ENCODE measurements at regions not wholly inside any gene's neighbourhood (a gene's known extent, or its start where the extent isn't known, plus 50 kb on each side); places are given as distances from the start of the nearest gene placed in this dataset.

DNA sequence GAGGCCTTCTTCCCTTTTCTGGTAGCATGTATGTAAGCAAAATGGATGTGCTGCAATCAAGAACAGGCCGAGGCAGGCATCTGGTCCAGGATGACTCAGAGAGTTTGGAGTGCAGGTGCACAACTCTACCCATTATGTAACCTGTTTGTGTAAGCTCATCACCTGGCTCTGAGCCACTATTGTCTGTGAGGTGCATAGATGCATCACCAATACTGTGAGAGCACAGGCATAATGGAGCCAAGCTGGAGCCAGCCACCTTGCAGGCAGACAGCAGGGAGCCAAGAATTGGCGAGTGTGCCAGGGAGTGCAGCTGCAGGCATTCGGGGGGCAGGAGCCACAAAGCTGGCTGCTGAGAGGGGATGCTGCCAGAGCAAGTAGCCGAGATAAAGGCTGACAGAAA is 549.9 kb upstream of the RGS18 start:
- DNase-seq = no peak

DNA sequence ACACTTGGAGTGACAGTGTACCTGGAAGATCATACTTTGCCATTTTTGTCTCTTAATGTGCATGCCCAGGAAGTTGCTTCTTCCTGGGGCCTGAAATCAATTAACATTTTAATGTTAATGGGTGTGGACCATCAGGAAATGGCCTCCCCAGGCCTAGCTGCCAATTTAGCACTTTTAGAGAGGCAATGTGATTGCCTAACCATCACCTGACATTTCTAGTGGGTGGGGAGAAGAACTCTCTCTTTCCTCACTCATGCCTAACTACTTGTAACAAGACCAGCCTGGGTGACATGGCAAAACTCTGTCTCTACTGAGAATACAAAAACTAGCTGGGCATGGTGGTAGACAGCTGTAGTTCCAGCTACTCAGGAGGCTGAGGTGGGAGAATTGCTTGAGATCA is 549.0 kb upstream of the RGS18 start:
- DNase-seq = no peak

DNA sequence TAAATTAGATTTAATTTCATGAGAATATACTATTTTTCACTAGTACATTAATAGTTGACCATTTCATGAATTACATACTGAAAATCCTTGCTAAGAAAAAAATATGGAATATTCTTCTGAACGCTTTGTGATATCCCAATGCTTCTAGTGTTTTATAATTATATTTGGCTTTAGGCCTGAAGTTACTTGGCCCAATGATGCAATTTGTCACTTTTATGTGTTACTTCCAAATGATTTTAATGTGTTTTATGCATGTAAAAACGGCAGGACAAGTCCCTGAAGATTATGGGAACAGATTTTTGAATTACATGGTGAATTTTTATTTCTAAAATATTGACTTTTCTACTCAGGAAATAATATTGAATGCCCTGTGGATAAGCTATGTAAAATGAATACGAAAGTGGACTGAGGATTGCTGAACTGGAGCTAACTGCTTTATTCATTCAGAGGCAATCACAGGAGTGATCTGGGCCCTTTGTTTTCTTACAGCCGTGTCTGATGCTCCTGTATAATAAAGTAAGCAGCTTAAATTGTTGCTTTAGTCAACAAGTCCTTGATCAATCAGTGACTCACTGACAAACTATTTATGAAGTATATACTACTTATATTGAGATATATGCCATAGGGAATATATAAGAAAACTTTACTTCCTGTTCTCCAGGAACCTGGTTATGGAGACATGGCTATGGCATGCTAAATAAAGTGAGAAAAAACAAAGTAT is 543.0 kb upstream of the RGS18 start:
- DNase-seq = no peak

DNA sequence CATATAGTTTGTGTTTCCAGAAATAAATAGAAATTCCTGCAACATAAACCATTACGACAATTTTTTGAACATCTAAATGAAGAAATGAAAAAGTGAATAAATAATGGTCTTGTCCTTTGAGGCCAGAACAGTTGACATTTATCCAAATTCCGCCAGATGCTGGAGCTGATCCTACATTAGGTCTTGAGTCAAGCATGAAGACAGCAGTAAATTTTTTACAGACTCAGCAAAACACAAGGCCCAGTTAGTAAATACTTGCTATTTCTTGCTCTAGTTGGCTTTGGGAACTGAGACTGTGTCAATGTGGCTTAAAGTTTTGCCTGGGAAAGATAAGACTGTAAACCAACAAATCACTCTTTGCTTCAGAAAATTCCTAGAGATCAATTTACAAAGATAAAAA is 540.1 kb upstream of the RGS18 start:
- no peak for DNase-seq

DNA sequence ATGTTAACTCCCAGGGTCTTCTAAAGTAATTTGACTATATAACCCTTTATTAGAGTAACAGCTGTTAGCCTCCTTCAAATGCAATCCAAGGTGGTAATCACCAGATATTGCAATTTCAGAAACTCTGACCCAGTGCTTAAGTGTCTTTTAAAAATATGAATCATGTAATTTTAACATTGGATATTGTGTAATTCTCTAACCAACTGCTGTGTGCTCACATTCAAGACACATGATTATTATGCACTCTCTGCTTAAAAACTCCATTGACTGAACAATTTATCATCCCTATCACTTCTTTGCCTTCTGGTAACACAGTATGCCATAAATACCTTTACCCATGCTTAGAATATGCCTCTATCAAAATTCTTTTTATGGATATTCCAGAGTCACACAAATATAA is 537.4 kb upstream of the RGS18 start:
- DNase-seq = no peak

DNA sequence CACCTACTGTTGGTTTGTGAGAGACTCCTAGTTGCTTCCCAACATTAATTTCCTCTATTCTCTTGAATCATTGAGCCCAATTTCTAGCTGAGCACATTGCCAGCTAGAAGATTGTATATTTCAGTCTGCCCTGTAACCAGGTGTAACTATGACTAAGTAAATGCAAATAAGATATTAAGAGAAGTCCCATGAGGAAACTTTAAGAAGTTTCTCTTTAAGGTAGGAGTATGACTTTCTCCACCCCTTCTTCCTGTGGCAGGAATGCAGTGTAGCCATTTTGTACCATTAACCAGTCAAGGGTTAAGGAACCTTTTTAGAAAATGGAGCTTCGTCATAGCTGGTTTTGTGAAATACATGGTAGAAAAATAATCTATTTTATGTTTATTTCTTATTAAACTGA is 534.2 kb upstream of the RGS18 start:
- no peak for DNase-seq

DNA sequence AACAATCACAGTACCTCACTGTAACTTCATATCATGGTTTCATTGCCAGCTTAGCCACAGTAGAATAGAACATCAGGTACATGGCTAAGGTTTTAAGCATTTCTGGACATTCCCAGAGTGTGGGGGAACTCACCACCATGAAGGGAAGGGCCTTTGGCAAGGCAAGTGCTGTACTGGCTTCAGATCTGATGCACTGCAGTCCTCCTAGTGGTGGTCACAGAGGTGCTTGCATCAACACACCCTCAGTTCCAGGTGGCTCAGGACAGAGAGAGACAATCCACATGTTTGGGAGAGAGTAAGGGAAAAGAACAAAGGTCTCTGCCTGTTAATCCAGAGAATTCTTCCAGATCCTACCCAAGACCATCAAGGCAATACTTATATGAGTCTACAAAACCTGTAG is 528.4 kb upstream of the RGS18 start:
- no peak for DNase-seq

DNA sequence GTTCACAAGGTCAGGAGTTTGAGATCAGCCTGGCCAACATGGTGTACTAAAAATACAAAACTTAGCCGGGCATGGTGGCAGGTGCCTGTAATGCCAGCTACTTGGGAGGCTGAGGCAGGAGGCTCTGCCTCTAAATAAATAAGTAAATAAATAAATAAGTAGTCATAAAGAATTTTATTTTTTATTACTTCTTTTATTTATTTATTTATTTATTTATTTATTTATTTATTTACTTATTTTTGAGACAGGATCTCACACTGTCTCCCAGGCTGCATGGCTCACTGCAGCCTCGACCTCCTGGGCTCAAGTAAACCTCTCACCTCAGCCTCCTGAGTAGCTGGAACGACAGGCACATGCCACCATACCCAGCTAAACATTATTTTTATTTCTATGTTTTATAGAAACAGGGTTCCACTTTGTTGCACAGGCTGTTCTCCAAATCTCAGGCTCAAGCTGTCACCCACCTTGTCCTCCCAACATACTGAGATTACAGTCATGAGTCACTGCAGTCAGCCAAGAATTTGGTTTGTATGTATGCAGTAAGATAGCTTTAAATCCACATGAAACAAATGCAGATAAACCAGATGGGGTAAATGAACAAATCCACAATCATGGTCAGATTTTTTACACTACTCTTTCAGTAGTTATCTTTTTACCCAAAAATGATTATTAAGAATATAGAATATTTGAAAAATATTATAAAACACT is 523.3 kb upstream of the RGS18 start:
- no peak for DNase-seq

DNA sequence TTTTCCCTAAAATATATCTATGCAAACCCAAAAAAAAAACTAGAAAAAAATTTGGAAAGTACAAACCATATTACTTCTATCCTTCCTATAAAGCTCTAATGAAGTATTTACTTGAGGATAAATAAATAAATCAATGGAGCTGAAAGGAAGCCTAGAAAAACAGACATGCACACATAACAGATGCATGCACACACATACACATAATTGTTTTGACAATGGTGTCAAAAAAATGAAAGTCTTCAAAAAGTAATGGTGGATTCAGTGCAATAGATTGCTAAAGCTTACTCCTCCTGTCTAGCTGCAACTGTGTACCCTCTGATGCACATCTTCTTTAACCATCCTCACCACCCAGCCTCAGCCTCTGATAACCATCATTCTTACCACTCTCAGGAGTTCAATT is 521.9 kb upstream of the RGS18 start:
- DNase-seq = no peak

DNA sequence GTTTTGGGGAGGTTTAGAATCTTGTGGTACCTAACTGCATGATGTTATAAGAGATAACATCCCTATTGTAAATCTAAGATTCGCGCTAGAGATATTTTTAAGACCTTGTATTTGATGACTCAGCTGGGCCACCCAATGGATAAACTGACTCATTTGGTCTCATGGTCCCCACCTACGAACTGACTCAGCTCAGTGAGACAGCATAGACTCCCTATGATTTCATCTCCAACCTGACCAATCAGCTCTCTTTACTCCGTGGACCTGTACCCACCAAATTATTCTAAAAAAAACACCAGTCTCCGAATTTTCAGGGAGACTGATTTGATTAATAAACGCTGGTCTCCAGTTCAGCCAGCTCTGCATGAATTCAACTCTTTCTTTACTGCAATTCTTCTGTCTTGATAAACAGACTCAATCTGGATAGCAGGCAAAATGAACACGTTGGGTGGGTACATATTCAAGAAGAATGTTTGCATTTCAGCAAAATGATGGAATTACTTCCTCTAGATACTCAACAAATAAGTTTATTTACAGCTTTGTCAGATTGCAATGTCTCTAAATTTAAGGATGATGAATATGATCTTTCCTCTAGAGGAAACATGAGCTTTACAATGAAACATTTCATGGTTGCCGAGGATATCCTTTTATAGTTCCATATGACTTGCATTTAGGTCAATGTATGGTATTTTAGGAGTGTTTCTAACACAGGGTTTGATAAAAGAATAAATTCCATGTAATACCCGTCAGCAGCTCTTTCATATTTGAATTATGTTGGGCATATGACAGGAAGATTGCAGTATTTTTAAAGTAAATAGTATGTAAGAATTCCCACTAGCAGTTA is 516.6 kb upstream of the RGS18 start:
- no peak for DNase-seq

DNA sequence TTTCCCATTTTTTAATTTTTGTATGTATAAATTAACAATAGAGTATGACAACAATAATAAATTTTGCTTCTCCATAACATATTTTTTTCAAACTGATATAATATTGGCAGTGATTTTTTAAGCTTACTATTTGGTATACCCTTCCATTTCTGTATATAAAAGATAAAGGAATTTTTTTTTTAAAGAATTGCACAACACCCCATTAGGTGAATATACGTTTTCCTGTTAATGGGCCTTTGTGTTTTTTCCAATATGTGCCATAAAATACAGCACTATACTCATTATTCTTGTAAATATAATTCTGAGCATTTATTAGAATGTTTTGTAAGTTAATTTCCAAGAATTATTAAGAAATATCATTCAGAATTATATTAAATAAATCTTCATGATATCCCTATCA is 515.2 kb upstream of the RGS18 start:
- no peak for DNase-seq

DNA sequence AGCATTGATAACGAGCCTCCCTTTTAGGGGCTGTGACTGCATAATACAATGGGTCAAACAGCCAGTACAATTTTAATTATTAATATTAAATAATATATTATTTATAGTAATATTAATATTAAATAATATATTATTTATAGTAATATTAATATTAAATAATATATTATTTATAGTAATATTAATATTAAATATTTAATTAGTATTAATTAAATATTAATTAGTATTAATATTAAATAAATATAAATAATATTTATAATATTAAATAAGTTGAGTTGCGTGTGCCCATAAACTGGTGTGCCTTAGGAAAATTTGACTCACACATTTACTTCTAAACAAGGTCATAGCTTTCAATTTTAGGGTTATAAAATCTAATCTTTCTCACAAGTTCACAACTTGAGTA is 509.3 kb upstream of the RGS18 start:
- DNase-seq = no peak

DNA sequence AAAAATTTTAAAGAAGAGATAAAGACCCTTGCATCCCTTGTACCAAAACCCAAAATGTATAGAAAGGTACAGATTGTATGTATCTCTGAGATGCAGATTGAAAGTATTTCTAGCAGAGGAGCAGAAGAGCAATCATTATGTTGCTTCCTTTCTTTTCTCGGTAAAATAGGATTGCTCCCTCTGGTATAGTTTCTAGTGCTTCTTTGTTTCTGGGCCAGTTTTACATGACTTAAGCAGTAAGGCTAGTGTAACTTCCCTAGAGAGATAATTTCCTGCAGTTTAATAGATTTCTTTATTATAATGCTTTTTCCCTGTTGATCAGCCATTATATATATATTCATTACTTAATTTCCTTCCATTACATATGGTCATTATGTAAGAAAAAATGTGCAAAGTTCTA is 496.2 kb upstream of the RGS18 start:
- DNase-seq = no peak

DNA sequence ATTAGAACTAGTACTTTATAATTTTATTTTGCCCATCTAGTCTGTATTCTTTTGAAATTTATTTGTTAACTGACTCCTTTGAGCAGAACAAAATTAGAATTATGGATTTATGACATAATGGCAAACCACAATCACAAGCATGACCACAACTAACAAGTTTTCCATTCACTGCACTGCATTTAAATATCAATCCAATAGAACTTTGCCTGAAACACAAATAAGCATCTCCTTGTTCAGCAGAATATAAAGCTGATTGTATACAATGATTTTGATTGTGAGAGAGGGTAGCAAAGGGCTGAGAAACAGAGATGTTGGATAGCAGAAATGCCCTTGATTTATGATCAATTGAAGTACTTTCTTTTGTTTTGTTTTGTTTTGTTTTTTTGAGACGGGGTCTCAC is 495.5 kb upstream of the RGS18 start:
- DNase-seq = no peak

DNA sequence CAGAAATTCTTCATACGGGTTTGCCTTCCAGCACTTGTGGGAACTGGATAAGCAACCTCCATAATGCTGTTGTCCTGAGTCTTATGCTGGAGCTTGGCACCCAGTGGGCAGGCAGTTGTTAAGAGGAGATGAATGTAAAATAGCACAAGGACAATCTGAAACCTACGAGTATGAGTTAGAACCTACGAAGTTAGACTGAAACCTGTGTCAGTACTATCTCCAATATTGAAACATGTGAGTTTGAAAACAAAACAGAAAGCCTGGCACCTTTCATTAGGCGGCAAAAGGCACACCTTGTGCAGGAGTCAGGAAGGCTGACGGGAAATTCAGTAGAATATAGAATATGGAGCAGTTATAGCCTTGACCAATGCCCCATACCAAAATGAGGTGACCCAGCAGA is 489.7 kb upstream of the RGS18 start:
- no peak for DNase-seq

DNA sequence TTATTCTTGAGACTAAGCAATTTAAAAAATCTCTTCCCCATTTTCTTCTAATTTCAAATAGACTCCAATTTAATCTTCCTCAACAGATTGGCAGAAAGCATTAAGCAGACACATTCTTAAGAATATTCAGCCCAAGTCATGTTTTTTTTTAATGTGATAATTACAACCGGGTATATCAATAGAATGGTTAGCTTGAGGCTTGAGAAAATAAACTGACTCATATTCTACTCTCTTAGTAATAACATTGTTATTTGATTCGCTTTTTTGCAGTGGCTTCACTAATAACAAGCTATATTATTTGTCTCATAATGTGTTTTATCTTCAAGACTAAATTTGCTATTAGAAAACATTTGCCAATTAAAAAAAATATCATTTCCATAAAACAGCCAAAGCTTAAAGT is 488.6 kb upstream of the RGS18 start:
- peak; percentile 9 for DNase-seq

DNA sequence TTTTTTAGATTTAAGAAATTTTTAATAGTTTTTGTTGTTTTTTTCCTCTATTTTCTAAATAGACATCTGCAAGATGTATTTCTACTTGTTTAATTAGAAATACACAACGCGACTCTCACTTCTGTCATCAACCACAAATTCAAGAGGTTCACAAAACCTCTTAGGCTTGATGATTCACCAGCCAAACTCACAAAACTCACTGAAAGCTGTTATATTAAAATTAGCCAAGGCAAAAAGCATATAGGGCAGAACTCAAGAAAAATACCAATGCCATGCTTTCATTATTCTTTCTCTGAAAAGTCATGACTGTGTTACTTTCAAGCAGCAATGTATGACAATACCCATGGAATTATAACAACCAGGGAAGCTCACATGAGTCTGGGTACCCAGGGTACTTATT is 487.0 kb upstream of the RGS18 start:
- peak; percentile 12 for DNase-seq

DNA sequence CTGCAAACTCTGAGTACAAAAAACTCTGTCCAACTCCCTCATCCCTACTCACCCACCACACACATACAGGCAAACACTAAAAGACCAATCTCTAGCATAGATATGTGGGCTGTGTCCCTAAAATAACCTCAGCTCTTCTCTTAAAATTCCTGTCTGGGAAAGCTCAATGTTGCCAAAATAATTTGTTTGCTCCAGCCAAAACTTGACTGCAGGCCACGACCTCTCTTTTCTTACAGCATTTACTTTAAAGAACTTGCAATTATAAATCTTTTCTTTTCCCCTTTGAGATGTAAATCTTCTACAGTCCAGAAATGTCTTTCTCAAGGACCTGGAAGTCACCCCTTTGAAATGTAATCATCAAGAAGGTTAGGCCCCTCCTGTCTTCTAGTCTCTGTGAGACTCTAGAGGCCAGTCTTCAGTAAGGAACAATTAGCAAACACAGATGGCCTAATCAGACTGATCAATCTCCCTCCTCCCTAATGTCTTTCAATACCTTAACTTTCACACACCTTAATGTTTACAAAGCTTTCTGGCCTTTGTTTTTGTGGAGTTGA is 483.6 kb upstream of the RGS18 start:
- DNase-seq = no peak

DNA sequence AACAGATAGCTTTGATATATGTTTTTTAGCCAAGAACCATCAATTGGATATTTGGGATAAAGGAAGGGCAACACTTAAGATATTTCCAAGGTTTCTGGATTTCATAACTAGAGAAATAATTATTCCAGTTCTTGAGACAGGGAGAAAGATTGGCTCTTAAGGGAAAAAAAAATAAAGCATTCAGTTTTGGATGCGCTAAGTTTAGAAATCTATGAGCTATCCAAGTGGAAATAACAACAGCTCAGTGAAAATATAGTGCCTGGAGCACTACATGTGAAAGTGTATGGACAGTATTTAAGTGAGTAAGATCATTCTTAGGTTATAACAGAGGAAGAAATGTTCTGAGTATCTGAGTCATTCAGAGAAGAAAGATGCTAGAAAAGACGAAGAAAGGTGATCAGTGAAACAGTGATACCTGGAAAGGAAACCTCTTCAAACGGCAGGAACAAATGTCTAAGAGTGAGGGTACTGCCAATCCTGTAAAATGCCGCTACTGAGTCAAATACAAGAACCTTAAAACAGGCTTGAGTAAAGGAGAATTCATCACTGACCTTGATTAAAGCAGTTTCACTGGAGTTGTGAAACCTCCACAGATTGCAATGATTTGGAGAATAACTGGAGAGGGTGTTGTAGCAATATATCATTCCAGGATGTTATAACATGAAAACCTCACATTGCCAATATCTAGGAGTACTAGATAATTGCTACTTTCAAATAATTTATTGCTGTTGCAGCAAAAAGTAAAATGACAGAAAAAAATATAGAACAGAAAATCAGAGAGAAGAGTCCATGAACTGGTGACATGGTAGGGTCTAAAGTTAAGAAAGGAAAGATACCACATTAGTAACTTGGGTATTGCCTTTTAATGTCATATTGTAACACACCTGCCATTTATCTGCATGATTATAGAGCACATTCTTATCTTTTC is 482.1 kb upstream of the RGS18 start:
- DNase-seq = no peak

DNA sequence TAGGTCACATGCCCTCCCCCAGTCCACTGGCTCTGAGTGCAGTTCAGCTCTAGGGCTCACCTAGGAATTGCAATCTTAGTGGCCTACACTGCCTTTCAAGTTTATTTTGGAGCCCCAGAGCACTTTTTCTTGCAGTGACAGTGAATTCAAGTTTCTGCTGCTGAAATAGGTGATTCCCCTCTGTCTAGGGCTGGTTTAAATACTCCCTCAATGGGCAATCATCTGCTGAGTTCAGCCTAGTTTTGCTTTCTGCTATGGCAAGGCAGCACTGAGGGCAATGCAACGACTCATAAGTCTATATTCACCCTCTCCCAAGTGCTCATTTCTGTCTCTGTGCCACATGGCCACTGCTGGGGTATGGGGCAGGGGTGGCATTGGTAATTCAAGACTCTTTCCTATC is 472.6 kb upstream of the RGS18 start:
- DNase-seq = no peak

DNA sequence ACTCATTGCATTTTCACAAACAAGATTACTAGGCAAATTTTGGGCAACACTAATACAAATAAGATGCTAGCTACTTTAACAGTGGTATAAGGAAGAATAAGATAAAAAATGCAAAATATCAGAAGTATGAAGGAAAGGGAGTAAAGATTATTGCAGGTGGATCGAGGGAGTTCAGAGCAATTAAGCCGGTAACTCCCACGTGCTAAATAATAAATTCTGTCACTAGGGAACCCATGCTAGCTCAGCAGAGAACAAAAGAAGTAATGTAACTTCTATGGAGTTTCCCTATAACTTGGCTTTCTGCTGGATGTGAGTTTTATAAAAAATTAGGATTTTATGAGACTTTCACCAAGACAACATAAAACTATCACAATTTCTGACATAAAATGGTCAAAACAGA is 470.5 kb upstream of the RGS18 start:
- DNase-seq = no peak

DNA sequence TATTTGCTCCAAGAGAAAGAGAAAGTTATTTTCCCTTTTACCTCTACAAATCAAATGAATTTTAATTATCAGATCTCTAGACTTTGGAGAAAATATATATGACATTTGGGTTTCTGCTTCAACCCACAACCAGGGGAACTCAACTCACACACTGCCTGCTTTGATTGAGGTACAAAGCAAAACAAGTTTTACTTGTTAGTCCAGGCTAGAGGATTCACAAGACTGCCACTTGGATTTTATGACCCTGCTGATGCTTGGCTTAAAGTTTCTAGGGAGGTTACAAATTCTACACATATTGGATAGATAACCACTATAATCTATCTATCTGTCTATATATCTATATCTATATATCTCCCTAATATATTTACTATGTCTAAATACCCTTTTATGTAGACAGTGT is 467.3 kb upstream of the RGS18 start:
- DNase-seq = no peak

DNA sequence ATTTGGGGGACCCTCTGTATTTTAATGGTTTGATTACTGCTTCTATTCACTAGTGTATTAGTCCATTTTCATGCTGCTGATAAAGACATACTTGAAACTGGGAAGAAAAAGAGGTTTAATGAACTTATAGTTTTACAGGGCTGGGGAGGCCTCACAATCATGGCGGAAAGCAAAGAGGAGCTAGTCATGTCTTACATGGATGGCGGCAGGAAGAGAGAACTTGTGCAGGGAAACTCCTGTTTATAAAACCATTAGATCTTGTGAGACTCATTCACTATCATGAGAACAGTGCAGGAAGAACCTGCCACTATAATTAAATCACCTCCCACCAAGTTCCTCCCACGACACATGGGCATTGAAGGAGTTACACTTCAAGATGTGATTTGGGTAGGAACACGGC is 464.5 kb upstream of the RGS18 start:
- no peak for DNase-seq
